MM.1S (cell line): ENCODE measurements at regions not wholly inside any gene's neighbourhood (a gene's known extent, or its start where the extent isn't known, plus 50 kb on each side); places are given as distances from the start of the nearest gene placed in this dataset.

ENCODE experiments used
- DNase-seq: peaks from one replicate; pipeline ENCODE4 v3.0.0-alpha.2; 2015
- H2AFZ ChIP-seq: fragments of 300-600 bp; sonication (generic); 2 replicates; pipeline ENCODE4 v1.6.0; 2016; ENCODE audit warnings: antibody characterized with exemption, low read length
- H3F3A ChIP-seq: fragments of 300-600 bp; sonication (generic); 2 replicates; pipeline ENCODE4 v1.6.1; 2016; ENCODE audit warnings: mild to moderate bottlenecking, antibody characterized with exemption, low read length, moderate library complexity, mixed read lengths; ENCODE audit not compliant: insufficient read depth
- H3K27ac ChIP-seq: fragments of 300-600 bp; sonication (generic); 2 replicates; pipeline ENCODE4 v1.5.1; 2016; ENCODE audit warnings: mild to moderate bottlenecking, low read length
- H3K27me3 ChIP-seq: fragments of 300-600 bp; sonication (generic); replicated peaks from 2 replicates; pipeline ENCODE4 v1.6.0; 2016; ENCODE audit warnings: low read length; ENCODE audit not compliant: insufficient read depth
- H3K36me3 ChIP-seq: fragments of 300-600 bp; sonication (generic); replicated peaks from 2 replicates; pipeline ENCODE4 v1.6.1; 2016; ENCODE audit warnings: mild to moderate bottlenecking, low read length, mixed read lengths; ENCODE audit not compliant: insufficient read depth
- H3K4me1 ChIP-seq: fragments of 300-600 bp; sonication (generic); 2 replicates; pipeline ENCODE4 v1.6.1; 2016; ENCODE audit warnings: low read length, mixed read lengths
- H3K4me2 ChIP-seq: fragments of 300-600 bp; sonication (generic); 2 replicates; pipeline ENCODE4 v1.6.0; 2016; ENCODE audit warnings: low read depth, low read length
- H3K4me3 ChIP-seq: fragments of 300-600 bp; sonication (generic); 2 replicates; pipeline ENCODE4 v1.5.1; 2016; ENCODE audit warnings: low read length, mixed read lengths
- H3K79me2 ChIP-seq: fragments of 300-600 bp; sonication (generic); 2 replicates; pipeline ENCODE4 v1.6.1; 2016; ENCODE audit warnings: mixed run types, low read length, mixed read lengths
- H3K9ac ChIP-seq: fragments of 300-600 bp; sonication (generic); 2 replicates; pipeline ENCODE4 v1.6.1; 2016; ENCODE audit warnings: low read length, mixed read lengths
- H3K9me2 ChIP-seq: fragments of 300-600 bp; sonication (generic); replicated peaks from 2 replicates; pipeline ENCODE4 v1.6.1; 2016; ENCODE audit warnings: mild to moderate bottlenecking, low read length, mixed read lengths; ENCODE audit not compliant: insufficient read depth
- H3K9me3 ChIP-seq: fragments of 300-600 bp; sonication (generic); replicated peaks from 2 replicates; pipeline ENCODE4 v1.6.1; 2016; ENCODE audit warnings: mild to moderate bottlenecking, low read length, mixed read lengths; ENCODE audit not compliant: insufficient read depth
- H4K20me1 ChIP-seq: fragments of 300-600 bp; sonication (generic); 2 replicates; pipeline ENCODE4 v1.6.1; 2016; ENCODE audit warnings: mild to moderate bottlenecking, low read length, moderate library complexity, mixed read lengths; ENCODE audit not compliant: insufficient read depth
- CTCF ChIP-seq: fragments of 300-600 bp; sonication (generic); IDR thresholded peaks from 2 replicates; pipeline ENCODE4 v1.5.1; 2016; ENCODE audit warnings: antibody characterized with exemption, low read length, mixed read lengths
- EZH2 ChIP-seq: fragments of 300-600 bp; sonication (generic); optimal IDR thresholded peaks from 2 replicates; pipeline ENCODE3; 2017; ENCODE audit warnings: low read depth, mild to moderate bottlenecking, antibody characterized with exemption, low read length, mixed read lengths
- EZH2phosphoT487 ChIP-seq: fragments of 300-600 bp; sonication (generic); IDR thresholded peaks from 2 replicates; pipeline ENCODE4 v1.6.1; 2018; ENCODE audit warnings: antibody characterized with exemption, low read length

- TF ChIP-seq EZH2phosphoT487 (no peak), CTCF (no peak), EZH2 (no peak)
- H3F3A ChIP-seq: no peaks in the 10 kb centered on the region
- no peaks in the 10 kb centered on the region for H3K9me3 ChIP-seq
- DNase-seq: no peak
- H3K79me2 ChIP-seq: no peaks in the 10 kb centered on the region
- no peaks in the 10 kb centered on the region for H3K9me2 ChIP-seq
- no peaks in the 10 kb centered on the region for H3K36me3 ChIP-seq
- no peak overlapping the region for H3K4me3 ChIP-seq
- no peak overlapping the region for H3K9ac ChIP-seq
- H3K27me3 ChIP-seq: no peaks in the 10 kb centered on the region
- no peak overlapping the region for H3K27ac ChIP-seq
- no peak overlapping the region for H2AFZ ChIP-seq
- H3K4me1 ChIP-seq: no peaks in the 10 kb centered on the region
- H3K4me2 ChIP-seq: no peak overlapping the region
- H4K20me1 ChIP-seq: no peaks in the 10 kb centered on the region
Observed at GRCh38 chr20:4549711-4550259, 136.5 kb upstream of the PRNP start.

GRCh38 chr20:4548552-4548951, 137.7 kb upstream of the PRNP start:
- TF ChIP-seq EZH2 (no peak), CTCF (no peak), EZH2phosphoT487 (no peak)
- Histone ChIP-seq H3K9me2 (no peaks in the 10 kb centered on the region), H3K4me1 (no peaks in the 10 kb centered on the region)

GRCh38 chr20:4546786-4547185, 139.5 kb upstream of the PRNP start:
- H3K4me2 ChIP-seq: no peak overlapping the region

More at GRCh38 chr20:4548552-4548951, 137.7 kb upstream of the PRNP start:
- H4K20me1 ChIP-seq: no peaks in the 10 kb centered on the region
- H3K9ac ChIP-seq: no peak overlapping the region
- H3K36me3 ChIP-seq: no peaks in the 10 kb centered on the region
- H3K79me2 ChIP-seq: no peaks in the 10 kb centered on the region
- no peaks in the 10 kb centered on the region for H3K9me3 ChIP-seq
- H3K27ac ChIP-seq: no peak overlapping the region
- H3K4me3 ChIP-seq: no peak overlapping the region
- no peak for DNase-seq
- no peaks in the 10 kb centered on the region for H3K27me3 ChIP-seq
- no peaks in the 10 kb centered on the region for H3F3A ChIP-seq
- H2AFZ ChIP-seq: no peak overlapping the region
- H3K4me2 ChIP-seq: no peak overlapping the region

More at GRCh38 chr20:4546786-4547185, 139.5 kb upstream of the PRNP start:
- Histone ChIP-seq H3K4me1 (no peaks in the 10 kb centered on the region), H3K79me2 (no peaks in the 10 kb centered on the region), H2AFZ (no peak overlapping the region), H3K9me2 (no peaks in the 10 kb centered on the region), H3K9ac (no peak overlapping the region), H3K27ac (no peak overlapping the region), H3K27me3 (no peaks in the 10 kb centered on the region), H3K36me3 (no peaks in the 10 kb centered on the region), H3K4me3 (no peak overlapping the region), H3F3A (no peaks in the 10 kb centered on the region), H4K20me1 (no peaks in the 10 kb centered on the region), H3K9me3 (no peaks in the 10 kb centered on the region)
- DNase-seq: no peak
- no peak for TF ChIP-seq CTCF
- TF ChIP-seq EZH2phosphoT487: no peak
- TF ChIP-seq EZH2: no peak
